Middle frontal gyrus (tissue), 1 donor: ENCODE measurements at regions not wholly inside any gene's neighbourhood (a gene's known extent, or its start where the extent isn't known, plus 50 kb on each side); places are given as distances from the start of the nearest gene placed in this dataset.

ENCODE experiments used
- DNase-seq: peaks from one replicate; pipeline ENCODE4 v3.0.0-alpha.2; 2015; ENCODE audit warnings: low spot score; ENCODE audit errors: extremely low spot score

- DNase-seq = no peak
These were observed 297.3 kb upstream of the KAZN start for GRCh38 chr1:14300991-14301703.

- DNase-seq = no peak
These were observed 296.8 kb upstream of the KAZN start for GRCh38 chr1:14301704-14302024.

GRCh38 chr1:14302025-14302424 lies 296.5 kb upstream of the KAZN start:
- no peak for DNase-seq

GRCh38 chr1:14303011-14303410 lies 295.5 kb upstream of the KAZN start:
- no peak for DNase-seq

- DNase-seq = no peak
These were observed 294.1 kb upstream of the KAZN start for GRCh38 chr1:14304381-14304865.

- no peak for DNase-seq
These were observed 290.0 kb upstream of the KAZN start for GRCh38 chr1:14308460-14308859.

GRCh38 chr1:14309984-14310383 lies 288.5 kb upstream of the KAZN start:
- DNase-seq = no peak

- DNase-seq = no peak
These were observed 288.0 kb upstream of the KAZN start for GRCh38 chr1:14310476-14310875.

- DNase-seq = no peak
These were observed 284.6 kb upstream of the KAZN start for GRCh38 chr1:14313731-14314431.

GRCh38 chr1:14318830-14319229 lies 279.7 kb upstream of the KAZN start:
- DNase-seq = no peak

GRCh38 chr1:14320518-14320917 lies 278.0 kb upstream of the KAZN start:
- DNase-seq = no peak

GRCh38 chr1:14320986-14321385 lies 277.5 kb upstream of the KAZN start:
- no peak for DNase-seq

- no peak for DNase-seq
These were observed 277.1 kb upstream of the KAZN start for GRCh38 chr1:14321422-14321821.

GRCh38 chr1:14323568-14324247 lies 274.8 kb upstream of the KAZN start:
- no peak for DNase-seq

GRCh38 chr1:14324248-14324630 lies 274.2 kb upstream of the KAZN start:
- no peak for DNase-seq

GRCh38 chr1:14326857-14327256 lies 271.6 kb upstream of the KAZN start:
- DNase-seq = no peak

GRCh38 chr1:14328685-14329084 lies 269.8 kb upstream of the KAZN start:
- no peak for DNase-seq

- DNase-seq = no peak
These were observed 266.3 kb upstream of the KAZN start for GRCh38 chr1:14332158-14332557.

- DNase-seq = no peak
These were observed 263.9 kb upstream of the KAZN start for GRCh38 chr1:14334336-14335176.

GRCh38 chr1:14338509-14338908 lies 260.0 kb upstream of the KAZN start:
- no peak for DNase-seq

GRCh38 chr1:14339288-14339687 lies 259.2 kb upstream of the KAZN start:
- DNase-seq = no peak
